Upper lobe of left lung (tissue), 4 donors: ENCODE measurements at regions not wholly inside any gene's neighbourhood (a gene's known extent, or its start where the extent isn't known, plus 50 kb on each side); places are given as distances from the start of the nearest gene placed in this dataset.

Source experiments
- CTCF ChIP-seq, 6 experiments: fragments of 450-650 bp in 4 of 6; fragments of 200-600 bp in 2 of 6; sonication (generic) in 2 of 6; IDR thresholded peaks; one replicate each; pipeline ENCODE4 v1.5.1; 2016 to 2019; ENCODE audit warnings: antibody characterized with exemption in 6 of 6
- EP300 ChIP-seq, 4 donors: sonication (generic); formaldehyde crosslinking; IDR thresholded peaks; one replicate each; pipeline ENCODE4 v1.5.1; 2017; ENCODE audit warnings: antibody characterized with exemption in 4 of 4, control low read depth in 2 of 4
- POLR2A ChIP-seq, 4 donors: fragments of 450-650 bp; IDR thresholded peaks; one replicate each; pipeline ENCODE4 v1.5.1; 2016 to 2017; ENCODE audit warnings: antibody characterized with exemption in 4 of 4, mild to moderate bottlenecking in 2 of 4

- no peak for TF ChIP-seq CTCF (IDR thresholded peaks at IDR 0.05)
- no peak for TF ChIP-seq POLR2A (IDR thresholded peaks at IDR 0.05)
- TF ChIP-seq EP300 (IDR thresholded peaks at IDR 0.05): no peak
Measured at GRCh38 chr14:44639781-44640385, 132.8 kb upstream of the FSCB start.
